CD4-positive, alpha-beta T cell treated with Interleukin-21 for 1 hour (primary cell): ENCODE measurements at regions not wholly inside any gene's neighbourhood (a gene's known extent, or its start where the extent isn't known, plus 50 kb on each side); places are given as distances from the start of the nearest gene placed in this dataset.

Experiments used
- DNase-seq: peaks from one replicate; pipeline ENCODE4 v3.0.0-alpha.2; 2020

DNA sequence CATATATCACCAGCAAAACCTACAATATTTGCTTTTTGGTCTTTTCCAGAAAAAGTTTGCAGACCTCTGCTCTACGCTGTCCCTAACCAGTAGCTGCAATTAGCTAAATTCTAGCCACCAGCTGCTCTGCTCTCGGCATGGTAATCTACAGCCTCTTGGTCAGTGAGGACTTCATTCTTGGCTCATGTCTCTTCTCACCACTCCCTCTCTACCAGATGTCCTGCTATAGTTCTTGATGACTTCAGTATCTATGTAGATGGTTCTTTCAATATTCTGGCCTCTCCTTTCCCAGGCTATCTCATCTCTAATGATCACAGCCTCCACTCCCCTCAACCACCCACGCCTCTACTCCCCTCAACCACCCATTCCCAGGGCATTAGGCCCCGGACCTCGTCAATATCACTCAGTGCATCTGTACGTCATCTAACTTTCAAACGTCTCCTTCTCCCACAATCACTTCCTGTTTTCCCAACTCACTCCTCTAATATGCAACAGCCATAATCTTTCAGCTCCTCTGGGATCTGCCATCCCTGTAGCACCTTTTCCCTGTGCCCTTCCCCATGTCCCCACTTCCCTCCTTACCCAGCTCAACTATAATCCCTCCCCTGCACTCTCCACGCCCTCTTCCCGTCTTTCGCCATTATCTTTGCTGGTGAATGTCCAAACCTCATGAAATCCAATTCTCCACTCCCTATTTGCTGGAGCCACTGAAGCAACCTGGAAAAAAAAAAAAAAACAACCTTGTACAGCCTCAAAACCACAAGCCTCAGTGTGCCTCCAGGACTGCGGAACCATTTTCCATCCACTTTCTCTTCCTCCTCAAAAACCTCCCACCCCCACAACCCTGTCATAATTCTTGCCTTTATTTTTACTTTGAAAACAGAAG lies 429.4 kb upstream of the PROK2 start:
- DNase-seq, result no peak

DNA sequence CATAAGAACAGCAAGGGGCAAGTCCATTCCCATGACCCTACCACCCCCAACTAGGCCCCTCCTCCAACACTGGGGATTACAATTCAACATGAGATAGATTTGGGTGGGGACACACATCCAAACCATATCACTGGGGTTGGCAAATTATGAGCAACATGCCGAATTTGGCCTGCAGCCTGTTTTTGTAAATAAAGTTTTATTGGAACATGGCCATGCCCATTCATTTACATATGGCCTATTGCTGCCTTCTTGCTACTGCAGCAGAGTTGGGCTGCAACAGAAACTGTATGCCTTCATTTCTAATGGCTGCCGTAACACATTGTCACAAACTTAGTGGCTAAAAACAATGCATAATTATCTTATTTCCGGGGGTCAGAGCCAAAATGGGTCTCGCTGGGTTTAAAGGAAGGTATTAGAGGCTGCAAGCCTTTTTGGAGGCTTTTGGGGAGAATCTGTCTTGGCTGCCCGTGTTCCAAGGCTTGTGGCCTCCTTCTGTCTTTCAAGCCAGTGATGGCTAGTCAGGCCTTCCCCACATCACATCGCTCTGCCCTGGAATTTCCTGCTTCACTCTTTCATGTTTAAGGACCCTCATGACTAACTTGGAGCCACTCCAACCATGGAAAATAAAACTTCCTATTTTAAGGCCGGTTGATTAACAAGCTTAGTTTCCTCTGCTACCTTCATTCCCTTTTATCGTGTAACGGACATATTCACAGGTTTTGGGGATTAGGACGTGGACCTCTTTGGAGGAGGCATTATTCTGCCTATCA lies 428.5 kb upstream of the PROK2 start:
- no peak for DNase-seq

DNA sequence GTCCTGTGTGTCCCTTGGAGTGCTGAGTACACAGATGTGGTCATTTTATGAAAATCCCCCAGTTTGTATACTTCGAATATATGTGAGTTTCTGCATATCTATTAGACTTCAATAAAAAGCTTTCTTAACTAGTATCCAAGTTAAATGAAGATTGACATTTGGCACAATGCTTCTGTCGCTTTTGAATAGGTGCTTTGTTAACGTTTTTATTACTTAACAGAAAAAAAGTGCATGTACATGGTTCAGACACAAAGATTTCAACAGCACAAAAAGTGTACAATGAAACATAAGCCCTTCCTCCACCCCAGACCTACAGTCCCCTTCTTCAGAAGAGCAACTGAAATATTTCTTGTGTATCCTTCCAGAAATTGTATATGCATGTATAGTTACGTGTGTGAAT lies 427.4 kb upstream of the PROK2 start:
- DNase-seq, result no peak

DNA sequence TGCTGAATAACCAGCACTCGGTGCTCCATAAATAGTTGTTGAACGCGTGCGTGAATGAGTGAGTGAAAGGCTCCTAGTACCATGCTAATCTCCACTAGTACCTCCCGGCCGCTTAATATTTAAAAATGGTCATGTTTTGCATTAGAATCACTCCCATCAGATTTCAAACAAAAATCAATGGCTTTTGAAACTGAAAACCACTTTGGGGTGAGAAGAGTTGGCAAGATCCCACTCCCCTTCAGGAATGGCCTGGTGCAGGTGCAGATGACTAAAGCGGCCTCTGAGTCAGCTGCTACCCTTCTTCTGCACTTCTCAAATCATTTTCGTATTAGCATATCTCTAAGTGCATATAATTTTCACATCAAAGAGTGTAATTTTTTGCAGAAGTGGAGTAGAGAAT lies 425.3 kb upstream of the PROK2 start:
- no peak for DNase-seq

DNA sequence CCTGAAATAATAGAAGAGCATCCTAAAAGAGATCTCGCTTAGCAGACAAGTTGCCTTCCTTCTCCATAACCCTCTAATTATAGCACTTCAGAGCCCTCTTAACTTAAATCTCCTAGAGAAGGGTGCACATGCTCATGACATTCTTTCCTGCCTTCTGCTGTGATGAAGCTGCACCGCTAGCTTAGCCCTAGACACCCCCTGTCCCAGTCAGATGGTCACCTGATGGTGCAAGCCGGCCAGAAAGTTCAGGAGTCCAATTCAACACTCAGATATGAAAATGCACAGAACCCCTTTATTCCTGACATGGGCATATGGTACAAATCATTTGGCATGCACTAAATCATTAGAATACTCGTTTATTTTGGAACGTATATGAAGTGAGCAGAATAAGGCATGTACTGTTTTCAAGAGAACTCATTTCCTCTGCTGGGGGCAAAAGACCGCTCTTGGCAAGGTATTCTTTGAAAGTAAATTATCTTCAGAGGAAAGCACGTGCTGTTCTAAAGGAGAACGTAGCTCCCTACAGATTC lies 420.4 kb upstream of the PROK2 start:
- no peak for DNase-seq

DNA sequence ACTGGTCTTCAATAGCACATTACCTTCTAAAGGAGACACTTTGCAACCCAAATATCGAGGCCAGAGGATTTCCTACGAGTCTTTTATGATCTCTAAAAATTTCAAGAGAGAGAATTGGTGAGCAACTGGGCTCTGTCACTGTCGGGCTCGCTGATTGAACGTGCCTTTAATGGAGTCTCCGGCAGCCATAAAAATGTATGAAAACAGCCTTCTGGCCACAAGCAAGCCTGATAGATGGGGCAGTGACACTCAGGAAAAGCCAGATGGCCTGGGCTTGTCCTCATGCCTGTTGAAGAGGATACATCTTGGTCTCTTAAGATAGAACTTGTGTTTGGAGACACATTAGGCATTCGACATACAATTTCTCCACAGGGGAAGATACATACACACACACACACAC lies 419.5 kb upstream of the PROK2 start:
- no peak for DNase-seq

DNA sequence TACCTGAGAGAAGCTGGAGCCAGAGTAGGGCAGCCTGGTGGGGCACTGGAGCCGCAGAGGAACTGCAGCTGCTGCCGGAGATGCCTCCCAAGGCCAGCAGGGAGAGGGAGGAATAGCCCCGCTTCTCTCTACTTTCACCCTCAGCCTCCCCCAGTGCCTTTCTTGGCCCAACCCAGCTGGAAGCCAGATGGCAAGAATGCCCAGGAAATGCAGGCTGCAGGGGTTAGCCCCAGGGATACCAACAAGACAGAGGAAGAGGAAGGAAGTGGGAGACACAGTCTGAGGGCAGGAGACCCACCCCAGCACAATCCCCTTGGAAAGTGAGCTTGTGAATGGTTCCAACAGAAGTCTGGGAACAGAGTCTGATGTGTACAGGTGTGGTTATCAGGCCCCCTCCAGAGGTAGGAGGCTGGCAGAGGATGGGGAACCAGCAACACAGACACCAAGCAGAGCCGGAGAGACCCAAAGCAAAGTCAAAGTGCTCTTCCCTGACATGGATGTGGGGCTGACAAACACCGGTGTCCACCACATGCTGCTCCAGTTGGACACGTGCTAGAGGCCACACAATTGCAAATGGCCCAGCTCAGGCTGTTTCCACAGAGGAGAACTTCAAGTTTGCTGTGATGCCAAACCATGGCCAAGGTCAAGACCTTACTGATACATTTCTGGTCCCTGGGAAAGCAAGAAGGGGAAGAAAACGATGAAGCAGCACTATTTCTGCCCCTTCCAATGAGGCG lies 418.8 kb upstream of the PROK2 start:
- DNase-seq, result no peak

DNA sequence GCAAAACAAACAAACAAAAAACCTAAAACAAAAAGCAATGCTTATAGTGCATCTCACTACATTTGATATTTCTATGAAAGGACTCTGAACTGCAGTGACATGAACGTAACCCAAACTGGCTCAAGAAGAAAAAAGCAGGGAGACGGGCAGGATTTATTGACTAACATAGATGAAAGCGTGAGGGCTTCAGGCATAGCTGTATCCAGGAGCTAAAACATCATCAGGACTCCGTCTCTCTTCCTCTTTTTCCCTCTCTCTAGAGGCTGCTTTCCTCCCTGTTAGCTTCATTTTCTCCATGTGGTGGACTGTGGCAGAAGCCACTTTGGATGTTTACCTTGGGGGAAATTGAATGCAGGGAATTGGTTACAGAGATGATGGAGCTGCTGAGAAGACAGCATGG lies 418.2 kb upstream of the PROK2 start:
- DNase-seq, result no peak

DNA sequence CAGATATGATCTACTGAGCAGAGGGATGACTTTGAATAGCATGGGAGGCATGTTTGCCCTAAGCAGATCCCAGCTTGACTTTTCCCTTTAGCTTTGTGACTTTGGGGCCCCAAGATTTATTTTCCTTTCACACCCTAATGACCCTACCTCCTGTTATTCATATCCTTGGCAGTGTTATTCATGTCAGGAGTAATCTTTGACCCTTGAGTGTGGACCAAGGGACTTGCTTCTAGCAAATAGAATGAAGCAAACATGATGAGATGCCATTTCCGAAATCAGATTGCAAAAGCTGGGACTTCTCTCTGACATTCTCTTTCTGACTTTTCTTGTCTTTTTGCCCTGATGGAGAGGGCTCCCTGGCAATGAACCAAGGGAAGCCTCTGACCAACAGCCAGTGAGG lies 415.4 kb upstream of the PROK2 start:
- DNase-seq, result no peak

DNA sequence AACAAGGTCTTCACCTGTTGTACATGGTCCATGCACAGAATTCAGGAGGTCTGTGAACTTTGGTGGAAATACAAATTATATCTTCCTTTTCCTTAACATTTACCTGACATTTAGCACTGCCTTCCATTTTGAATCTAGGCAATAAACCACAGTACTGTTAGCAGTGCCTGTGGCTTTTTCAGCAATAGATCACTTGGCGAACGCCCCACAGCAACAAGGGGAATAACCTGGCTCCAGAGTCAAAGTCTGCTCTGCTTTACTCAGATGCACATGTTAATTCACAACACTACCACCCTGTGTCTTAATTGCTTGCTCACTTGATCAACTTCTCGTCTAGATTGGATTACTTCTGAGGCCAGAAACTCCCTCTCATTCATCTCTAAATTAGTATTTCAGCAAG lies 414.6 kb upstream of the PROK2 start:
- no peak for DNase-seq

DNA sequence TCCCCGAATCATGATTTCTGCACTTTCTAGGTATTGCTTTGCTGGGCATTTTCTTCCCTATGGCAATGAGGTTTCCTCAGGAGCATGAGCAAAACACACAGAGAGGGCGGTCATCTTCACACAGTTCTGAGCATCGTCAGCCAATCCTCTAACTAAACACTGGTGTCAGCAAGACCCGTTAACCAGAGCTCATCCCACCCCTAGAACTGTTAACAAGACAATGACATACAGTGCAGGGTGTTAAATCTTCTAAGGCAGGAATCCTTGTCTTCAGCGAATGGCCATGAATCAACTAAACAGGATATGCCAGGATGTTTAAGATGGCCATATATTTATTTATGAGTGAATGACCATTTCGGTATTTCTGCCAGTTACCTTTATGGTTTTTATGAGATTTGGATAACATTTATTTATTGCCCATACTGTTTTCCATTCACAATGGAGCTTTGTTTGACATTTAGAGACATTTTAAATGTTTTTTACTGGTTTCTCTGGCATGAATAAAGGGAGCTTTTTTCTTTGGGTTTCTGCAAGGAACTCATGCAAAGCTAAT lies 411.5 kb upstream of the PROK2 start:
- no peak for DNase-seq

DNA sequence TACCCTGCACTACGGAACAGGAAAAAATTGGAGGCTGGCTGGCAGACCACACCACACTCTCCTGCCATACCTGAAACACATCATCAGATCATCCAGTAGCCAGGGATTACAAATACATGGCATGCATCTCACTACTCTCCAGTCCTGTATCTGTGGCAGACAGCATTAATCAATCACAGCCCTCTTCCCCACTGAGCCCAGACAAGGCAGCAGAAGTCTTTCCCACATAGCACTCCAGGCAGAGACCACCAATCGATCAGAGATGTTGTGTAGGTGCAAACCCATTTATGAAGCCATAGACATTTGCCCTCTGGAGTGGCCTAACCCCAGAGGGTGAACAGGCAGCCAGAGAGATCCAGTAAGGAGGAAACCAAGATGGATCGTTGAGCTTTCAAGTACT lies 410.9 kb upstream of the PROK2 start:
- no peak for DNase-seq

DNA sequence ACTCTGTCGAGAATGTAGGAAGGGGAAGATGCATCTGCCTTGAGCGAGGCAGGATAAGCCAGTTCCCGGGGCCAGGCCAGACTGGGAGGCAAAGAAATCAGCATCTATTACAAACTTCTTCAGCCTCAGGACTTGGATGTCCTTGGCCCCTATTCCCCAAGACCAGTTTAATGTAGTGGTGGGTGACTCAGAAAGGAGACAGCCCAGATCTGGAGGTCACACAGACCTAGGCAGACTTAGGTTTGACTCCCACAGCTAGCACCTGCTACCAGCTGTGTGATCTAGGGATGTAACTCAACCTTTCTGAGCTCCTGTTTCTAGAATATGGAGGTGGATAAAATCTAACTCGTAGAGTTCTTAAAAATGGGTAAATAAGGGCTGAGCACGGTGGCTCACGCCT lies 409.5 kb upstream of the PROK2 start:
- no peak for DNase-seq

DNA sequence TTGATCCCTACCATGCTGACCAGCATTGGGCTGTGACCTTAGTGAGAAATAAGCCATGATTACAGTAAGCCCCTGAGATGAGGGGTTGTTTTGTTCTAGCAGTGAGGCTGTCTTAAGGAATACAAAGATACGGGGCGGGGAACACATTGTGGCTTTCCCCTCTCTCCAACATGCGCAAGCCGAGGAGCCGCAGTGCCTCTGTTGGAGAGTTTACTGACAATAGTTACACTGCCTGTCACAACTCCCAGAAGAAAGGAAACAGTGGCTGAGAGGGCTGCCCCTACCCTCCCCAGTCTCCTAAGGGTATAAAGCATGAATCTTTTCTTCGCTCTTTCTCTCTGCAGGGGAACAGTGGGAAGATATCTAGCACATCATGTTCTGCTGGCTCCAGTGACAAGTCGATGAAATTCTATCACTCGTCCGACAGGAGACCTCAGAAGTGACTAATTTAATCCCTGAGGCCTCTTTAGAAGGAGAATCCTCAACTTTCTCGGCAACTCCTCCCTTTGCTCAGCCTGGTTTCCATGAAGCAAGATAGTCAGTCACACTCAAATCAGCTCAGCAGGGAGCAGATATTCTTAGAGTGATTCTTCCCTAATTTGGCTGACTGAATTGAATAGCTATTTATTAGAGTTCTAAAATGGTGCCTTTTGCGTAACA lies 409.0 kb upstream of the PROK2 start:
- no peak for DNase-seq

DNA sequence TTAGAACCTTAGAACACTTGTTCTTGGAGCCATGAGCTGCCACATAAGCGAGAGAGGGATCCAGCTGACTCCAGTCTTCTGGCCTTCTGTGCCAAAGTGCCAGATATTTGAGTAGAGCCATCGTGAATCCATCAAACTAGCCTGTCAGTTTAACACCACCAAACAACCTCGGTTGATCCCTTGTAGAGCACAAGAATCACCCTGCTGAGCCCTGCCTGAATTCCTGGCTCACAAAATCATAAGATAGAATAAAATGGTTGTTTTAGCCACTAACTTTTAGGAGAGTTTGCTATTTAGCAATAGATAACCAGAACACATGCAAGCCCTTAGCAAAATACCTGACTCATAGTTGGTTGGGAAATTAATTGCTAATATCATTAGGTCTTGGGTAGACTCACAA lies 407.6 kb upstream of the PROK2 start:
- no peak for DNase-seq

DNA sequence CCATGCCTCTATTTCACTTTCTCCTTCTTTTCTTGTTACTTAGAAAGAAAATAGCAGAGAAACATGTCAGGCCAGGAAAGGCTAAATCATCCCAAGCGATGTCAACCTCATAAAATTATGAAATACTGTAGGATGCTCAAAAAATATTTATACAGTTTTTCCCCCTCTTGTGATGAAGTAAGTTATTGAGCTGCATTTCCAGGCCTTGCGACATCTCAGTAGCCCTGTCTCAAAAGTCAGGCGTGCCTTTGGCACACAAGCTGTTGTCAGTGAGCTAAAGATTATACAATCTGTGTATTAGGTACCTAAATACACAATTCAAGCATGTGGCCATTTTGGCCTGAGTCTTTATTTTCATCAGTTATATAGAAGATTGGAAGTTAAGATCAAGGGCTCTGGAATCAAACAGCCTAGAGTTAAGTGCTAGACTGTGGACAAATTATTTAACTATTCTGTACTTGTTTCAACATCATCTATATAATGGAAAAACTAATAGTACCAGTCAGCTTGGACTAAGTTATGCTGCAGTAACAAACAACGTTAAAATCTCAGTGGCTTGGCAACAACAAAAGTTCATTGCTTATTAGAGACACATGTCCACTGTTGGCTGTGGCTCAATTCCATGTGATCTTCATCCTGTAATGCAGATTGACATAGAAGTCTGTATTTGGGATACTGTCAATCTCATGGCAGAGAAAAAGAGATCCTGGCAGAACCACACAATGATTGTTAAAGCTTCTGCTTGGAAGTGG lies 406.4 kb upstream of the PROK2 start:
- DNase-seq, result no peak

DNA sequence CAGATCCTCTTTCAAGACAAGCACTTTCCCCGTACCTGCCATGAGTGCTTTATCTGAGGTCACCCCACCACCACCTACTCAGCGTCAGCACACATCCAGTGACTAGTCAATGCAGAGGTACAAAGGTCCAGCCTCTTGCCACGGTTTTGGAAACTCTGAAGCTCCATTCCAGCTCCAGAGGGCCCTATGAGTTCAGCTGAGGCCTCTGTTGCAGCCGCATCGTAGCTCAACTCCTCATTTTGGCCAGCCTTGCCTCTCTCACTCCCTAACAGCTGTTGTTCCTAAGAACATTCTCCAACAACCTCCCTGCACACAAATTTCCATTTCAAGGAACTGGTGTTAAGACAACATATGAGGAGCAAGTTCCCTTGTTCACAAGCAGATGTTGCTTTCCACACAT lies 405.1 kb upstream of the PROK2 start:
- DNase-seq, result no peak

DNA sequence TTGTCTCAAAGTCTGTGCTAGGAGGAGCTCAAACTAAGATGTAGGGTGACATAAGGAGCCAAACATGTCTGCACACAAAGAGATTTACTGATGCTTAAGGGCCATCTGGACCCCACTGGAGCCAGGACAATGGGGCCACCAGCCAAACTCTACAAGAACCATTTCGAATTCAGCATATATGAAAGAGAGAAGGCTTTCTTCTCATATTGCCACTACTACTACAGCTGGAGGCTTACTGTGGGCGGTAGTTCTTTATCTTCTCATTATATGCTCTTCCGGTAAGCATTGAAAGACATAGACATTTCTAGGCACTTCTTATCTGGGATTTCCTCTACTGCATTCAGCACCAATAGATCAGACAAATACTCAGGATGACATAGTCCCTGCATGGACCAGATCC lies 404.4 kb upstream of the PROK2 start:
- no peak for DNase-seq

DNA sequence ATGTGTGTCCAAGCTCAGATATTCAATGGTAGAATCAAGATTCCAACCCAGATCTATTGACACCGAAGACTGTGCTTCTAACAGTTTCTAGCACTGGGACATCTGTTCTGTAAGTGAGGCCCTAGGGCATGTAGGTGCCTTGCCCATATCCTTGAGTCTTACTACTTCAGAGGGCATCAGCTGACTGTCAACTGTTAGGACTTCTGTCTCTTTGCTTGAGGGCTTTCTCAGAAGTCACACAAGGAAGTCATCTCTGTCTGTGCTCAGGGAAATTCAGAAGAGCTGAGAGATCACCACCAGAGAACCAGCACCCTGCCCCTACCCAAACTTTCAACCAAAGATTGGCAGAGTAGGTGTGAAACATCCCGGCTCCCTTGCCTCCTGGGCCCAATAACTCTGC lies 403.6 kb upstream of the PROK2 start:
- no peak for DNase-seq

DNA sequence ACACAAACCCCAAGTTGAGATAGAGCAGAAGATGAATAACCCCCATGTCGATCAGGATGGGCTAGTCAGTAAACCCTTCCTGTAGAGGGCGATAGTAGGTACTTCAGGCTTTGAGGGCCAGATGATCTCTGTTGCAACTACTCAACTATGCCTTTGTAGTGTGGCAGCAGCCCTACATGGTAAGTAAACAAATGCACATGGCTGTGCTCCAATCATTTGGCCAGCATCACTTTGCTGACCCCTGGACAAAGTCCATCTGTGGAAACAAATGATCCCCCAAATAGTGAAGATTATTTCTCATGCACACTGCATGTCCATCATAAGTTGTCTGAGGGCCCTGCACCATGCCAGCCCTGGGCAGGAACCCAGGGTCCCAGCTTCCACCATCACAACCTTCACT lies 402.2 kb upstream of the PROK2 start:
- no peak for DNase-seq

DNA sequence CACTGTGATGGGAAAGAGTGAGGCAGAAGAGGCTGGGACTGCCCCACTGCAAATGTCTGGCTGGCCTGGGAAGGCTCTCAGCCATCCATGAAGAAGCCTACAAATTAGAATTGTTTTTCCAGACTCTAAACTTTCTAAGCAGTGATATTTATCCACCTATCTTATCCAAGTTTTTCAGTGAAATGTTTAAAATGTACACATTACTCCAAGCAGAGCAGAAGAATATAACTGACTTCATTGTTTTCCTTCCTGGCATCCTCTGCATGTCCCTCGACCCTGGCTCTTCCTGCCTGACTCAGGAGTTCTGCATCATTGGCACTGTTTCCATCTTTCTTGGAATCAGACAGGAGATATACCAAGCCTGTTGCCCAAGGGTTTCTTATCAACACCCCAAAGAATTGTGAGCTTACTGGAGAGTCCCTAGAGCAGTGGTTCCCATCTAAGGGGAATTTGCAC lies 401.5 kb upstream of the PROK2 start:
- no peak for DNase-seq
